ENCODE measurements at regions not wholly inside any gene's neighbourhood (a gene's known extent, or its start where the extent isn't known, plus 50 kb on each side); places are given as distances from the start of the nearest gene placed in this dataset.
"Not testable (repeated sequence)": the region's sequence is repeated elsewhere in the genome, so short reads cannot be mapped to it uniquely, and the experiment has no call there.

DNA sequence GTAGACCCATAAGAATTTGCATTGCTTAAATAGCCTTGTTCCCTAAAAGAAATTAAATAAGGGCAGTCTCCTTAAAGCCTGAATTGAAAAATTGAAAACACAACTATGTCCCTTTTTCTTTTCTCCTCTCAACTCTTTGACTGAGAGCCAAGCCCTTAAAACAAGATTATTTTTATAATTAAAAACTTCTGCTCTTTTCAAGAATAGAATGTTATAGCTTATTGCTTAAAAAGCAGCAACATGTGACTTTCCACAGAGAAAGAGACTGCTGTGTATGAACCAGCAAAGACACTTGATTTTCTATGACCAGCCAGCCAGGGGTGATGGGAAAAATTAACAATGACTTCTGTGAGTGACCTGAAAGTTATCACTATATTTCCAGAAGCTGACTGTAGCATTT, 295.2 kb upstream of the CELF2 start:
- no peak overlapping the region for H4K8ac ChIP-seq (ENCODE audit: low read depth, low read length)
- no peak overlapping the region for H2AK5ac ChIP-seq (ENCODE audit: low read length)
- no peak overlapping the region for H3K4me3 ChIP-seq (ENCODE audit: low read length)
- no peak overlapping the region for H3K4me2 ChIP-seq (ENCODE audit: low read length)
- no peaks in the 10 kb centered on the region for H3K79me2 ChIP-seq (ENCODE audit: control insufficient read depth, insufficient read depth, low read length)
- no peak overlapping the region for H3K27ac ChIP-seq (ENCODE audit: low read depth, low read length)
- no peak overlapping the region for H3K9ac ChIP-seq (ENCODE audit: low read length)
- no peak overlapping the region for H2BK5ac ChIP-seq (ENCODE audit: low read length)
- no peak overlapping the region for H3K56ac ChIP-seq (ENCODE audit: low read length)
- H2BK120ac ChIP-seq (ENCODE audit: low read depth, low read length) = no peak overlapping the region
- no peaks in the 10 kb centered on the region for H3K27me3 ChIP-seq (ENCODE audit: insufficient read depth, low read length, poor library complexity)
- no peak overlapping the region for H4K5ac ChIP-seq (ENCODE audit: low read length)
- no peak overlapping the region for H3K4ac ChIP-seq (ENCODE audit: low read depth, low read length)
- H3K18ac ChIP-seq (ENCODE audit: low read length) = no peak overlapping the region
- H3K23ac ChIP-seq (ENCODE audit: low read length) = no peak overlapping the region
- H3K4me1 ChIP-seq (ENCODE audit: control insufficient read depth, low read depth, low read length) = no peaks in the 10 kb centered on the region
- H3K79me1 ChIP-seq (ENCODE audit: low read length) = no peaks in the 10 kb centered on the region
- no peak overlapping the region for H2BK15ac ChIP-seq (replicated peaks; ENCODE audit: low read depth)
- no peak for DNase-seq
- no peaks in the 10 kb centered on the region for H3K36me3 ChIP-seq (ENCODE audit: control insufficient read depth, insufficient read depth, low read length)

GRCh38 chr10:10725196-10725595, 292.5 kb upstream of the CELF2 start:
- no peak overlapping the region for H2AK5ac ChIP-seq (ENCODE audit: low read length)
- H2BK15ac ChIP-seq (replicated peaks; ENCODE audit: low read depth) = no peak overlapping the region
- H3K79me2 ChIP-seq (ENCODE audit: control insufficient read depth, insufficient read depth, low read length) = no peaks in the 10 kb centered on the region
- H3K56ac ChIP-seq (ENCODE audit: low read length) = no peak overlapping the region
- no peak overlapping the region for H3K9ac ChIP-seq (ENCODE audit: low read length)
- no peak overlapping the region for H3K18ac ChIP-seq (ENCODE audit: low read length)
- H2BK120ac ChIP-seq (ENCODE audit: low read depth, low read length) = no peak overlapping the region
- no peak overlapping the region for H3K23ac ChIP-seq (ENCODE audit: low read length)
- no peak for DNase-seq
- no peak overlapping the region for H2BK5ac ChIP-seq (ENCODE audit: low read length)
- no CpG with 5 or more reads among the region's 5 CpGs for WGBS (ENCODE audit: extremely low coverage, insufficient coverage, low lambda C conversion rate)
- H3K4me1 ChIP-seq (ENCODE audit: control insufficient read depth, low read depth, low read length) = no peaks in the 10 kb centered on the region
- H3K4ac ChIP-seq (ENCODE audit: low read depth, low read length) = no peak overlapping the region
- no peak overlapping the region for H3K27ac ChIP-seq (ENCODE audit: low read depth, low read length)
- H3K4me3 ChIP-seq (ENCODE audit: low read length) = no peak overlapping the region
- no peak overlapping the region for H3K4me2 ChIP-seq (ENCODE audit: low read length)
- no peak overlapping the region for H4K5ac ChIP-seq (ENCODE audit: low read length)
- H3K79me1 ChIP-seq (ENCODE audit: low read length) = no peaks in the 10 kb centered on the region
- H3K27me3 ChIP-seq (ENCODE audit: insufficient read depth, low read length, poor library complexity) = no peaks in the 10 kb centered on the region
- H4K8ac ChIP-seq (ENCODE audit: low read depth, low read length) = no peak overlapping the region
- no peaks in the 10 kb centered on the region for H3K36me3 ChIP-seq (ENCODE audit: control insufficient read depth, insufficient read depth, low read length)

GRCh38 chr10:10726101-10726500, 291.6 kb upstream of the CELF2 start:
- no peaks in the 10 kb centered on the region for H3K27me3 ChIP-seq (ENCODE audit: insufficient read depth, low read length, poor library complexity)
- H3K4ac ChIP-seq (ENCODE audit: low read depth, low read length) = no peak overlapping the region
- no peak overlapping the region for H3K4me2 ChIP-seq (ENCODE audit: low read length)
- no peaks in the 10 kb centered on the region for H3K36me3 ChIP-seq (ENCODE audit: control insufficient read depth, insufficient read depth, low read length)
- H2BK120ac ChIP-seq (ENCODE audit: low read depth, low read length) = no peak overlapping the region
- no peak overlapping the region for H3K18ac ChIP-seq (ENCODE audit: low read length)
- no peak overlapping the region for H2BK5ac ChIP-seq (ENCODE audit: low read length)
- H4K5ac ChIP-seq (ENCODE audit: low read length) = no peak overlapping the region
- no peak for DNase-seq
- H3K56ac ChIP-seq (ENCODE audit: low read length) = no peak overlapping the region
- no peak overlapping the region for H3K4me3 ChIP-seq (ENCODE audit: low read length)
- no peaks in the 10 kb centered on the region for H3K79me2 ChIP-seq (ENCODE audit: control insufficient read depth, insufficient read depth, low read length)
- H3K27ac ChIP-seq (ENCODE audit: low read depth, low read length) = no peak overlapping the region
- no peaks in the 10 kb centered on the region for H3K79me1 ChIP-seq (ENCODE audit: low read length)
- no peak overlapping the region for H3K9ac ChIP-seq (ENCODE audit: low read length)
- WGBS (ENCODE audit: extremely low coverage, insufficient coverage, low lambda C conversion rate) = no CpG with 5 or more reads among the region's 6 CpGs
- H3K23ac ChIP-seq (ENCODE audit: low read length) = no peak overlapping the region
- H3K4me1 ChIP-seq (ENCODE audit: control insufficient read depth, low read depth, low read length) = no peaks in the 10 kb centered on the region
- no peak overlapping the region for H2BK15ac ChIP-seq (replicated peaks; ENCODE audit: low read depth)
- no peak overlapping the region for H4K8ac ChIP-seq (ENCODE audit: low read depth, low read length)
- H2AK5ac ChIP-seq (ENCODE audit: low read length) = no peak overlapping the region

GRCh38 chr10:10727411-10727810, 290.3 kb upstream of the CELF2 start:
- H3K9ac ChIP-seq (ENCODE audit: low read length); H2AK5ac ChIP-seq (ENCODE audit: low read length); H3K18ac ChIP-seq (ENCODE audit: low read length); DNase-seq; H3K4me2 ChIP-seq (ENCODE audit: low read length); H3K4me1 ChIP-seq (ENCODE audit: control insufficient read depth, low read depth, low read length); H3K36me3 ChIP-seq (ENCODE audit: control insufficient read depth, insufficient read depth, low read length); H4K8ac ChIP-seq (ENCODE audit: low read depth, low read length); H3K4me3 ChIP-seq (ENCODE audit: low read length); H3K4ac ChIP-seq (ENCODE audit: low read depth, low read length); H3K27ac ChIP-seq (ENCODE audit: low read depth, low read length); H3K56ac ChIP-seq (ENCODE audit: low read length); H3K79me2 ChIP-seq (ENCODE audit: control insufficient read depth, insufficient read depth, low read length); H2BK15ac ChIP-seq (replicated peaks; ENCODE audit: low read depth); H2BK120ac ChIP-seq (ENCODE audit: low read depth, low read length); H3K79me1 ChIP-seq (ENCODE audit: low read length); H3K27me3 ChIP-seq (ENCODE audit: insufficient read depth, low read length, poor library complexity); H4K5ac ChIP-seq (ENCODE audit: low read length); H3K23ac ChIP-seq (ENCODE audit: low read length); H2BK5ac ChIP-seq (ENCODE audit: low read length): not testable (repeated sequence)
- no CpG with 5 or more reads among the region's 14 CpGs for WGBS (ENCODE audit: extremely low coverage, insufficient coverage, low lambda C conversion rate)

- H3K4me2 ChIP-seq (ENCODE audit: low read length) = no peak overlapping the region
- DNase-seq = no peak
- no peaks in the 10 kb centered on the region for H3K4me1 ChIP-seq (ENCODE audit: control insufficient read depth, low read depth, low read length)
- no peak overlapping the region for H2AK5ac ChIP-seq (ENCODE audit: low read length)
- no peak overlapping the region for H4K8ac ChIP-seq (ENCODE audit: low read depth, low read length)
- no peak overlapping the region for H3K4me3 ChIP-seq (ENCODE audit: low read length)
- no CpG with 5 or more reads among the region's 5 CpGs for WGBS (ENCODE audit: extremely low coverage, insufficient coverage, low lambda C conversion rate)
- H2BK120ac ChIP-seq (ENCODE audit: low read depth, low read length) = no peak overlapping the region
- H2BK15ac ChIP-seq (replicated peaks; ENCODE audit: low read depth) = no peak overlapping the region
- H3K23ac ChIP-seq (ENCODE audit: low read length) = no peak overlapping the region
- no peak overlapping the region for H3K56ac ChIP-seq (ENCODE audit: low read length)
- no peak overlapping the region for H3K9ac ChIP-seq (ENCODE audit: low read length)
- H3K4ac ChIP-seq (ENCODE audit: low read depth, low read length) = no peak overlapping the region
- H3K18ac ChIP-seq (ENCODE audit: low read length) = no peak overlapping the region
- no peak overlapping the region for H2BK5ac ChIP-seq (ENCODE audit: low read length)
- no peak overlapping the region for H3K27ac ChIP-seq (ENCODE audit: low read depth, low read length)
- H3K36me3 ChIP-seq (ENCODE audit: control insufficient read depth, insufficient read depth, low read length) = no peaks in the 10 kb centered on the region
- H3K79me2 ChIP-seq (ENCODE audit: control insufficient read depth, insufficient read depth, low read length) = no peaks in the 10 kb centered on the region
- H4K5ac ChIP-seq (ENCODE audit: low read length) = no peak overlapping the region
- H3K27me3 ChIP-seq (ENCODE audit: insufficient read depth, low read length, poor library complexity) = no peaks in the 10 kb centered on the region
- no peaks in the 10 kb centered on the region for H3K79me1 ChIP-seq (ENCODE audit: low read length)
Observed at GRCh38 chr10:10727812-10728211, 289.9 kb upstream of the CELF2 start.

DNA sequence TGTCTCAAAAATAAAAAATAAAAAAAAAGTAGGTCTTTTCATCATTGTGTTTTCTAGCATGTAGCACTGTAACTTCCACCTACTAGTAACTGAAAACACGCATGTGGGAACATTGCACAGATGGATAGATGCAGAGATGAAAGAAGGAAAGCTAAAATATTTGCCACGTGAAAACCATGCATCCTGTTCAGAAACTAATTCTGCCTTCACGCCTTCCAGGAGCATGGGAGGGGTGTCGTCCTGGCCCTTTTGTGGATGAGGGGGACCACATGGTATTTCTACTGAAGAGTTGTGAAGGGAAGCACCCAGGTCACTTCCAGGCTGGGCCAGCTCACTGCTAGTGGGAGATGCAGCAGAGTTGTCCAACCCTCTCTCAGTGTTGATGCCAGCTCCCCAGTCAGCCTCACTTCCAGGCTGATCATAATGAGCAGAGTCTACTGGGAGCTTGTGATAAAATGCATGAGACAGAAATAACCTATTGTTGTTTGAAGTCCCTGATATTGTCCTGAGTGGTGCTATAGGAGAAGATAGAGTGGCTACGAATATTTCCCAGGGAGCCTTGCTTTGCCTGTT, 287.1 kb upstream of the CELF2 start:
- H3K18ac ChIP-seq (ENCODE audit: low read length) = no peak overlapping the region
- no peak overlapping the region for H3K27ac ChIP-seq (ENCODE audit: low read depth, low read length)
- H3K56ac ChIP-seq (ENCODE audit: low read length) = no peak overlapping the region
- no peak overlapping the region for H2AK5ac ChIP-seq (ENCODE audit: low read length)
- H2BK5ac ChIP-seq (ENCODE audit: low read length) = no peak overlapping the region
- no CpG with 5 or more reads among the region's 5 CpGs for WGBS (ENCODE audit: extremely low coverage, insufficient coverage, low lambda C conversion rate)
- H4K8ac ChIP-seq (ENCODE audit: low read depth, low read length) = no peak overlapping the region
- H3K79me2 ChIP-seq (ENCODE audit: control insufficient read depth, insufficient read depth, low read length) = no peaks in the 10 kb centered on the region
- no peak overlapping the region for H3K4me3 ChIP-seq (ENCODE audit: low read length)
- H3K9ac ChIP-seq (ENCODE audit: low read length) = no peak overlapping the region
- H2BK15ac ChIP-seq (replicated peaks; ENCODE audit: low read depth) = no peak overlapping the region
- H3K4me1 ChIP-seq (ENCODE audit: control insufficient read depth, low read depth, low read length) = no peaks in the 10 kb centered on the region
- H3K36me3 ChIP-seq (ENCODE audit: control insufficient read depth, insufficient read depth, low read length) = no peaks in the 10 kb centered on the region
- H3K23ac ChIP-seq (ENCODE audit: low read length) = no peak overlapping the region
- H4K5ac ChIP-seq (ENCODE audit: low read length) = no peak overlapping the region
- H3K27me3 ChIP-seq (ENCODE audit: insufficient read depth, low read length, poor library complexity) = no peaks in the 10 kb centered on the region
- H3K4ac ChIP-seq (ENCODE audit: low read depth, low read length) = no peak overlapping the region
- H3K4me2 ChIP-seq (ENCODE audit: low read length) = no peak overlapping the region
- no peak for DNase-seq
- no peaks in the 10 kb centered on the region for H3K79me1 ChIP-seq (ENCODE audit: low read length)
- no peak overlapping the region for H2BK120ac ChIP-seq (ENCODE audit: low read depth, low read length)

Measured in mesendoderm (in vitro differentiated cells).